Fibroblast of lung (primary cell): ENCODE measurements at regions not wholly inside any gene's neighbourhood (a gene's known extent, or its start where the extent isn't known, plus 50 kb on each side); places are given as distances from the start of the nearest gene placed in this dataset.
"Not testable (repeated sequence)": the region's sequence is repeated elsewhere in the genome, so short reads cannot be mapped to it uniquely, and the experiment has no call there.

Source experiments
- DNase-seq, 2 donors: peaks; one replicate each; pipeline versions ENCODE4 v3.0.0 to v3.0.0-alpha.2; 2010; ENCODE audit warnings: low read depth in 2 of 2
- H2AFZ ChIP-seq: 2 replicates; pipeline ENCODE4 v1.5.1; 2012; ENCODE audit warnings: low read length, control low read depth, inconsistent platforms
- H3K27ac ChIP-seq: 2 replicates; pipeline ENCODE4 v1.5.1; 2011; ENCODE audit warnings: low read length, control low read depth; ENCODE audit not compliant: insufficient read depth
- H3K27me3 ChIP-seq: 2 replicates; pipeline ENCODE4 v1.5.1; 2011; ENCODE audit warnings: mild to moderate bottlenecking, low read length; ENCODE audit not compliant: control insufficient read depth, insufficient read depth
- H3K36me3 ChIP-seq: 2 replicates; pipeline ENCODE4 v1.5.1; 2011; ENCODE audit warnings: low read length; ENCODE audit not compliant: control insufficient read depth, insufficient read depth
- H3K4me1 ChIP-seq: 2 replicates; pipeline ENCODE4 v1.5.1; 2011; ENCODE audit warnings: low read length; ENCODE audit not compliant: control insufficient read depth, insufficient read depth; ENCODE audit errors: extremely low read depth
- H3K4me2 ChIP-seq: 2 replicates; pipeline ENCODE4 v1.5.1; 2011; ENCODE audit warnings: low read length, control low read depth; ENCODE audit not compliant: insufficient read depth; ENCODE audit errors: extremely low read depth
- H3K4me3 ChIP-seq, 4 experiments: fragments of 200-600 bp in 1 of 4; sonication (generic) in 1 of 4; replicated peaks in 1 of 4; 2 replicates each; pipeline ENCODE4 v1.5.1; 2011 to 2016; ENCODE audit warnings: low read length in 4 of 4, low read depth in 3 of 4, mild to moderate bottlenecking in 3 of 4, control low read depth in 2 of 4, inconsistent platforms in 1 of 4, mixed read lengths in 1 of 4; ENCODE audit not compliant: insufficient read depth in 1 of 4; ENCODE audit errors: control extremely low read depth in 1 of 4
- H3K79me2 ChIP-seq: 2 replicates; pipeline ENCODE4 v1.5.1; 2012; ENCODE audit warnings: mild to moderate bottlenecking, low read length, inconsistent platforms; ENCODE audit not compliant: control insufficient read depth, insufficient read depth
- H3K9ac ChIP-seq: 2 replicates; pipeline ENCODE4 v1.5.1; 2011; ENCODE audit warnings: mild to moderate bottlenecking, low read length, control low read depth; ENCODE audit not compliant: insufficient read depth
- H3K9me3 ChIP-seq: 2 replicates; pipeline ENCODE4 v1.5.1; 2012; ENCODE audit warnings: low read depth, low read length; ENCODE audit not compliant: control insufficient read depth, insufficient read depth
- H4K20me1 ChIP-seq: 2 replicates; pipeline ENCODE4 v1.5.1; 2011; ENCODE audit warnings: low read length; ENCODE audit not compliant: control insufficient read depth, insufficient read depth; ENCODE audit errors: extremely low read depth
- EZH2 ChIP-seq: IDR thresholded peaks from 2 replicates; pipeline ENCODE4 v1.5.1; 2012; ENCODE audit warnings: low read length, control low read depth, mild to moderate bottlenecking; ENCODE audit errors: missing control alignments
- TF ChIP-seq, protein P1 (sequence below), 2 donors: IDR thresholded peaks in 1 of 2; conservative IDR thresholded peaks in 1 of 2; 1 replicate in 1 of 2; 2 replicates in 1 of 2; pipeline ENCODE4 v1.5.1; 2011 to 2012; ENCODE audit warnings: low read length in 2 of 2, control low read depth in 1 of 2, inconsistent platforms in 1 of 2, low read depth in 1 of 2, mild to moderate bottlenecking in 1 of 2

DNA sequence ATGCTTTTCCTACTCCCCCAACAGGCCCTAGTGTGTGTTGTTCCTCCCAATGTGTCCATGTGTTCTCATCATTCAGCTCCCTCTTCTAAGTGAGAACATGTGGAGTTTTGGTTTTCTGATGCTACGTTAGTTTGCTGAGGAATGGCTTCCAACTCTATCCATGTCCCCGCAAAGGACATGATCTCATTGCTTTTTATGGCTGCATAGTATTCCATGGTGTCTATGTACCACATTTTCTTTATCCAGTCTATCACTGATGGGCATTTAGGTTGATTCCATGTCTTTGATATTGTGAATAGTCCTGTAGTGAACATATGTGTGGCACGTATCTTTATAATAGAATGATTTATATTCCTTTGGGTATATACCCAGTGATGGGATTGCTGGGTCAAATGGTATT lies 72.5 kb upstream of the CCNY start:
- not testable (repeated sequence) for H3K79me2 ChIP-seq, H2AFZ ChIP-seq, H3K27ac ChIP-seq, H3K9me3 ChIP-seq, H3K27me3 ChIP-seq, H3K9ac ChIP-seq, H3K4me3 ChIP-seq, H3K4me2 ChIP-seq, H3K36me3 ChIP-seq, H3K4me1 ChIP-seq, H4K20me1 ChIP-seq, DNase-seq

DNA sequence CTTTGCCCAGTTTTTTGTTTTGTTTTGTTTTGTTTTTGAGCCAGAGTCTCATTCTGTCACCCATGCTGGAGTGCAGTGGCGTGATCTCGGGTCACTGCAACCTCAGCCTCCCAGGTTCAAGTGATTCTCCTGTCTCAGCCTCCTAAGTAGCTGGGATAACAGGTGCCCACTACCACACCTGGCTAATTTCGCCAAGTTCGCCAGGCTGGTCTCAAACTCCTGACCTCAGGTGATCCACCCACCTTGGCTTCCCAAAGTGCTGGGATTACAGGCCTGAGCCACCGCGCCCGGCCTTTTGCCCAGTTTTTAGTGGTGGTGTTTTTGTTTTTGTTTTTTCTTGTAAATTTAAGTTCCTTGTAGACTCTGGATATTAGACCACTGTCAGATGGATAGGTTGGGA lies 71.7 kb upstream of the CCNY start:
- H3K27ac ChIP-seq, H3K9me3 ChIP-seq, H3K79me2 ChIP-seq, H2AFZ ChIP-seq, H3K36me3 ChIP-seq, H3K4me3 ChIP-seq, H3K9ac ChIP-seq, H3K27me3 ChIP-seq, H4K20me1 ChIP-seq, H3K4me1 ChIP-seq, DNase-seq, H3K4me2 ChIP-seq: not testable (repeated sequence)

DNA sequence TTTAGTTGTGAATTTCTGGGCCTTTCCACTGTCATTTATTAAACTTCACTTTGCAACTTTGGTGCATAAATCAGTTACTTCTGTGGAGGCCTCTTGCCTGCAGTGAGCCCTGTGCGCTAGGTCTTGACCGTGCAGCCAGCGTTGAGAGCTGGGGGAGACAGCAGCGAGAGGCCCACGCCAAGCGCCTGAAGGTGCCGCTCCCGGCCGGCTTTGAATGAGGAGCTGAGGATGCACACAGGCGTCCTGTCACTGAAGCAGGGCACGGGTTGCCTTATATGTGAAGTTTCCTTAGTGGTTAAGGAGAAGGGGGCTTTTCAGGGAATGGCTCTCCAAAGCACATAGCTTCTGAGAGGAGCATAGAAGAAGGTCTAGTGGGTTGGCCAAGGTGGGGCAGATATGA lies 70.9 kb upstream of the CCNY start:
- no peaks in the 10 kb centered on the region for H3K79me2 ChIP-seq
- H3K4me3 ChIP-seq: no peak overlapping the region
- H3K9ac ChIP-seq: no peak overlapping the region
- no peaks in the 10 kb centered on the region for H4K20me1 ChIP-seq
- peaks cover 2% of the 10 kb centered on the region for H3K4me1 ChIP-seq
- TF ChIP-seq EZH2: no peak
- TF ChIP-seq, protein P1, sequence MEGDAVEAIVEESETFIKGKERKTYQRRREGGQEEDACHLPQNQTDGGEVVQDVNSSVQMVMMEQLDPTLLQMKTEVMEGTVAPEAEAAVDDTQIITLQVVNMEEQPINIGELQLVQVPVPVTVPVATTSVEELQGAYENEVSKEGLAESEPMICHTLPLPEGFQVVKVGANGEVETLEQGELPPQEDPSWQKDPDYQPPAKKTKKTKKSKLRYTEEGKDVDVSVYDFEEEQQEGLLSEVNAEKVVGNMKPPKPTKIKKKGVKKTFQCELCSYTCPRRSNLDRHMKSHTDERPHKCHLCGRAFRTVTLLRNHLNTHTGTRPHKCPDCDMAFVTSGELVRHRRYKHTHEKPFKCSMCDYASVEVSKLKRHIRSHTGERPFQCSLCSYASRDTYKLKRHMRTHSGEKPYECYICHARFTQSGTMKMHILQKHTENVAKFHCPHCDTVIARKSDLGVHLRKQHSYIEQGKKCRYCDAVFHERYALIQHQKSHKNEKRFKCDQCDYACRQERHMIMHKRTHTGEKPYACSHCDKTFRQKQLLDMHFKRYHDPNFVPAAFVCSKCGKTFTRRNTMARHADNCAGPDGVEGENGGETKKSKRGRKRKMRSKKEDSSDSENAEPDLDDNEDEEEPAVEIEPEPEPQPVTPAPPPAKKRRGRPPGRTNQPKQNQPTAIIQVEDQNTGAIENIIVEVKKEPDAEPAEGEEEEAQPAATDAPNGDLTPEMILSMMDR (conservative IDR thresholded peaks at IDR 0.05 in 1 of 2, IDR thresholded peaks at IDR 0.05 in 1 of 2; ENCODE audit: low read depth in 1 of 2, low read length in 2 of 2): no peak
- H3K27me3 ChIP-seq: no peaks in the 10 kb centered on the region
- no peaks in the 10 kb centered on the region for H3K36me3 ChIP-seq
- H3K9me3 ChIP-seq: no peaks in the 10 kb centered on the region
- no peak overlapping the region for H3K27ac ChIP-seq
- no peak overlapping the region for H3K4me2 ChIP-seq
- peak in 1 of 2 donors; percentile 2 for DNase-seq
- H2AFZ ChIP-seq: no peak overlapping the region

DNA sequence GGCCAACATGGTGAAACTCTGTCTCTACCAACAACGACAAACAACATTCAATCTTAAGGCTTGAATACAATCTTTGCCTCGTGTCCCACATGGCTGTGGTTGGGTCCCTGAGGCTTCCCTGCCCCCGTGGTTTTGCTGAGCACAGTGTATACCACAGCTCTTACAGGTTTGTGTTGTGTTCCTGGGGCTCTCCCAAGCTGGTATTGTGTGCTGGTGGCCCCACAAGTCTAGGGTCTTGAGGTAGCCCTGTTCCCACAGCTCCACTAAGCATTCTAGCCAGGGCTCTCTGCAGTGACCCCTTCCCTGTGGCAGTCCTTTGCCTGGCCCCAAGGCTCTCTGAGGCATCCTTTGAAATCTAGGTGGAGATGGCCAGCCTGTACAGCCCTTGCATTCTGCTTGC lies 68.0 kb upstream of the CCNY start:
- Histone ChIP-seq H3K79me2 (no peaks in the 10 kb centered on the region), H3K9me3 (no peaks in the 10 kb centered on the region), H3K27ac (no peak overlapping the region), H4K20me1 (no peaks in the 10 kb centered on the region), H3K27me3 (no peaks in the 10 kb centered on the region), H3K4me2 (no peak overlapping the region), H3K36me3 (no peaks in the 10 kb centered on the region), H2AFZ (no peak overlapping the region), H3K4me1 (no peaks in the 10 kb centered on the region), H3K4me3 (no peak overlapping the region), H3K9ac (no peak overlapping the region)
- no peak for DNase-seq
- TF ChIP-seq, protein P1 (conservative IDR thresholded peaks at IDR 0.05 in 1 of 2, IDR thresholded peaks at IDR 0.05 in 1 of 2; ENCODE audit: low read depth in 1 of 2, low read length in 2 of 2): no peak
- TF ChIP-seq EZH2: no peak
